BE2C (cell line): ENCODE measurements at regions not wholly inside any gene's neighbourhood (a gene's known extent, or its start where the extent isn't known, plus 50 kb on each side); places are given as distances from the start of the nearest gene placed in this dataset.
A peak's percentile ranks its signal among the peaks of the same experiment; 100 is the strongest.

Experiments
- DNase-seq: peaks from one replicate; pipeline ENCODE4 v3.0.0-alpha.2; 2020
- H3K27me3 ChIP-seq: fragments of 250-450 bp; sonication (Bioruptor Pico); 2 replicates; pipeline ENCODE4 v1.5.1; 2020; ENCODE audit warnings: mild to moderate bottlenecking
- H3K36me3 ChIP-seq: fragments of 250-450 bp; sonication (Bioruptor Pico); 2 replicates; pipeline ENCODE4 v1.5.1; 2020; ENCODE audit warnings: mild to moderate bottlenecking
- H3K4me1 ChIP-seq: fragments of 250-450 bp; sonication (Bioruptor Pico); 2 replicates; pipeline ENCODE4 v1.5.1; 2020
- H3K4me3 ChIP-seq: 2 replicates; pipeline ENCODE4 v1.5.1; 2011; ENCODE audit warnings: low read depth, low read length
- H3K9me3 ChIP-seq: fragments of 250-450 bp; sonication (Bioruptor Pico); 2 replicates; pipeline ENCODE4 v1.5.1; 2020
- TF ChIP-seq, protein P1 (sequence below): IDR thresholded peaks from 2 replicates; pipeline ENCODE4 v1.5.1; 2012; ENCODE audit warnings: mild to moderate bottlenecking, low read depth, low read length

DNA sequence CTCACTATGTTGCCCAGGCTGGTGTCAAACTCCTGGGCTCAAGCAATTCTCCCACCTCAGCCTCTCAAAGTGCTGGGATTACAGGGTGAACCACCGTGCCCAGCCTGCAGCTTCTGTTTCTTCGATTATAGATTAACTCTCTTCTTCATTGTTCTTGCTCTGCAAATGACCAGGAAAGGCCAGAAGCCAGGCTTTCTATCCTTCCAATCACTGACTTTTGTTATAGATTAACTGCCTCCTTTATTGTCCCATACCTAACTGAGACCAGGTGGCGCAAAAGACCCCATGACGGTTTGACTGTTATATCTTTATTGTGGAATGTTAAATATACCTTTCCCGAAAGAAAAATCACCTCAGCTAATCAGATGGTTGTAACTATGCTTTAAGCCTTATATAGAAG, 196.9 kb downstream of the MREG start:
- Histone ChIP-seq H3K9me3 (no peaks in the 10 kb centered on the region; the same call in 1 of the 2 replicates), H3K4me1 (no peaks in the 10 kb centered on the region), H3K36me3 (no peaks in the 10 kb centered on the region), H3K27me3 (no peaks in the 10 kb centered on the region), H3K4me3 (no peak overlapping the region)
- no peak for DNase-seq
- TF ChIP-seq, protein P1, sequence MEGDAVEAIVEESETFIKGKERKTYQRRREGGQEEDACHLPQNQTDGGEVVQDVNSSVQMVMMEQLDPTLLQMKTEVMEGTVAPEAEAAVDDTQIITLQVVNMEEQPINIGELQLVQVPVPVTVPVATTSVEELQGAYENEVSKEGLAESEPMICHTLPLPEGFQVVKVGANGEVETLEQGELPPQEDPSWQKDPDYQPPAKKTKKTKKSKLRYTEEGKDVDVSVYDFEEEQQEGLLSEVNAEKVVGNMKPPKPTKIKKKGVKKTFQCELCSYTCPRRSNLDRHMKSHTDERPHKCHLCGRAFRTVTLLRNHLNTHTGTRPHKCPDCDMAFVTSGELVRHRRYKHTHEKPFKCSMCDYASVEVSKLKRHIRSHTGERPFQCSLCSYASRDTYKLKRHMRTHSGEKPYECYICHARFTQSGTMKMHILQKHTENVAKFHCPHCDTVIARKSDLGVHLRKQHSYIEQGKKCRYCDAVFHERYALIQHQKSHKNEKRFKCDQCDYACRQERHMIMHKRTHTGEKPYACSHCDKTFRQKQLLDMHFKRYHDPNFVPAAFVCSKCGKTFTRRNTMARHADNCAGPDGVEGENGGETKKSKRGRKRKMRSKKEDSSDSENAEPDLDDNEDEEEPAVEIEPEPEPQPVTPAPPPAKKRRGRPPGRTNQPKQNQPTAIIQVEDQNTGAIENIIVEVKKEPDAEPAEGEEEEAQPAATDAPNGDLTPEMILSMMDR = no peak

DNA sequence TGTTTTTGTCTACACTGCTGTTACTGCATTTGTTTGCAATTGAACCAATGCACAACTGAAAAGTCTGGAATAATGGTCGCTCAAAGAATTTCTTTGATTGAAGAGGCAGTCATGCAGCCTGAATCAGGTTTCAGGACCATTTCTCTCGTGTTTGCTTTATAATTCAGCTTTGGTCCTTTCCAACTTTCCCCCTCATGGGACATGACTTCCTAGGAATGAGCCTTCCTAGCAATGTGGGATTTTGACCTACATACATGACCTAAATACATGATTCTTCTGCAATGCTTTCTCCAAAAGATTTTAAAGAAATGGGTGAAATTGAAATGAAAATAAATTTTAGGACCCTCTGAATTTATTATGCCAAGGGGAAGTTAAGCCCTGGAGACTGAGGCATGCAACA, 197.4 kb downstream of the MREG start:
- Histone ChIP-seq H3K9me3 (no peaks in the 10 kb centered on the region; the same call in 1 of the 2 replicates), H3K36me3 (no peaks in the 10 kb centered on the region), H3K4me3 (no peak overlapping the region), H3K4me1 (no peaks in the 10 kb centered on the region), H3K27me3 (no peaks in the 10 kb centered on the region)
- no peak for DNase-seq
- TF ChIP-seq, protein P1 = no peak

DNA sequence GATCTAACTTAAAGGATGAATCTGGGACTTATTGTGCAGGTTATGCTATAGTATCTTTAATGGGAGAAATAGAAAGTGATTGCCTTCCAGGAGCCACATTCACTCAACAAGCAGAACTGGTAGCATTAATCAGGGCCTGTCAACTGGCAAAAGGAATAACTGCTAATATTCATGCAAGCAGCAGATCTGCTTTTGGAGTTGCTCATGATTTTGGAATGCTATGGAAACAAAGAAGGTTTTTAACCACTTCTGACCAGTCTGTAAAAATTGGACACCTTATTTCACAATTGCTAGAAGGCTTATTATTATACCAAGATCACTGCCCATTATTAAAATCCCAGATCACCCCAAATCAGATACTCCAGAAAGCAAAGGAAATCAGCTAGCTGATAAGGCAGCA, 200.4 kb downstream of the MREG start:
- no peaks in the 10 kb centered on the region for H3K9me3 ChIP-seq
- H3K4me3 ChIP-seq = no peak overlapping the region
- no peaks in the 10 kb centered on the region for H3K36me3 ChIP-seq
- H3K27me3 ChIP-seq = no peaks in the 10 kb centered on the region
- no peaks in the 10 kb centered on the region; the same call in 1 of the 2 replicates for H3K4me1 ChIP-seq
- TF ChIP-seq, protein P1 = no peak
- no peak for DNase-seq

DNA sequence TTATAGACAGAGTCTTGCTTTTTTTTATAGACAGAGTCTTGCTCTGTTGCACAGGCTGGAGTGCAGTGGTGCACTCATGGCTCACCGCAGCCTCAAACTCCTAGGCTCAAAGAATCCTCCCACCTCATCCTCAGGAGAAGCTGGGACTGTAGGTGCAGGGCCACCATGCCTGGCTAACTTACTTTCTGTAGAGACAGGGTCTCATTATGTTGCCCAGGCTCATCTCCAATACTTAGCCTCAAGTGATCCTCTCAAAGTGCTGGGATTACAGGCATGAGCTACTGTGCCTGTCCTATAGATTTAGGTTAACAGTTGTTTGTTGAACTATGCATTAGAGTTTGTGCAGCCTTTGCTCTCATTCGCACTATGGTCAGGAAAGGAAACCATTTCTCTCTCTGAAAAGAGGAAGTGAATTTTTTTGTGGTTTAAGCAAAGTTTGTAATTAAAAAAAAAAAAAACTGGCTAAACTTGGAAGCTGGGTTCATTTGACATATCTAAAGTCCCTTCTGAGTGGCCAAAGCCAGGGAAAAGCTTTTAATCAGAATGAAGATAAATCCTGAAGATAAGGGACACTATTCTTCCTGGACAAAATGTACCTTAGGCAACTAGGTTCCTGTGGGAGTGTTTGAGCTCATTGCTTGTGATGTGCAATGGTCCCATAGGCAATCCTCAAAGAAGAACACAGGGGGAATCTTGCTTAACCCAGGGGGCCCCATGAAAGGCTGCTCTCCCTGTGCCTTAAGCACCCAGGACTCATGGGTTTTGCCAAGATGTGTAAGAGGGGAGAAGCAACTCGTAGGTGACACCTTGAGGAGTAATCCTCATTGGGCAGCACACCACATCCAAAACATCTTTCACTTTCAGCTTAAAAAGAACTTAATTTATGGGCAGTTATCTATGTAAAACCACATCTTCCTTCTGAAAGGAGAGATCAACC, 201.7 kb downstream of the MREG start:
- DNase-seq = no peak
- Histone ChIP-seq H3K36me3 (no peaks in the 10 kb centered on the region), H3K4me1 (no peaks in the 10 kb centered on the region; the same call in 1 of the 2 replicates), H3K27me3 (no peaks in the 10 kb centered on the region), H3K9me3 (no peaks in the 10 kb centered on the region), H3K4me3 (no peak overlapping the region)
- TF ChIP-seq, protein P1 = no peak

DNA sequence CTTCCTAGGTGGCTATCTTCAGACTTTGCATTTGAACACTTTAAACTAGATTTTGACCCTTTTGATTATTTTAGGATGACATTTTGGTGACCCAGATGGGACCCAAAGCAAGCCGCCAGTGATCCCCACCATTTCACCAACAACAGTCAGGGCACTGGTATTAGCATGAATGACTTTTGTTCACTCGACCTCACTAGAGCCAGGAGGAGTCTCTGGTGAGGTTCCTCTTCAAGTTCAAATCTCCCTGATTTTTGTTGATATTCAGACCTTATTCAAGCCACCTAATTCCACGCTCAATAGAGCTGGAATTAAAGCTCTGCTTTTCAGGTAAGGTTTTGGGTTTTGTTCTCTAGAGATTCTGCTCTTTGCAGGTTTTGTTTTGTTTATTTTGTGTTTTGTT, 202.3 kb downstream of the MREG start:
- TF ChIP-seq, protein P1 = no peak
- Histone ChIP-seq H3K27me3 (no peaks in the 10 kb centered on the region), H3K36me3 (no peaks in the 10 kb centered on the region), H3K4me3 (no peak overlapping the region), H3K9me3 (no peaks in the 10 kb centered on the region), H3K4me1 (no peaks in the 10 kb centered on the region; the same call in 1 of the 2 replicates)
- DNase-seq = no peak

DNA sequence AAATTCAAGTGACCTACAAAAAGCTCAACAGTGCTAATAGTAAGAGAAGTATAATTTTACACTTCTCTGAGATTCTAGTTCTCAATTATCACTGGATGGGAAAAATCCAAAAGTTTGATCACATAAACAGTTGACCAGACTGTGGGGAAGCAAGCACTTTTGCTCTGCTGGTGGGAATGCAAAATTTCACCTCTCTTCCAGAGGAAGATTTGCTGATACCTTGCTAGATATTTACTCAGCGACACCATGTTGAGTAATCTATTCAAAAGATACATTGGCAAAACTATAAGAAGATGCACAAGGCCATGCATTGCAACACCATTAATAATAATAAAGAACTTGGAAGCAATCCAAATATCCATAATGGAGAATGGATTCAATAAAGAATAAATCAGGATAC, 204.4 kb downstream of the MREG start:
- DNase-seq = no peak

More for the DNA sequence above, 204.4 kb downstream of the MREG start:
- Histone ChIP-seq H3K27me3 (no peaks in the 10 kb centered on the region), H3K4me1 (no peaks in the 10 kb centered on the region; the same call in 1 of the 2 replicates), H3K9me3 (no peaks in the 10 kb centered on the region), H3K4me3 (no peak overlapping the region), H3K36me3 (no peaks in the 10 kb centered on the region)
- TF ChIP-seq, protein P1 = peak; percentile 31; the same call in 1 of the 2 replicates
